K562 (cell line): ENCODE measurements at regions not wholly inside any gene's neighbourhood (a gene's known extent, or its start where the extent isn't known, plus 50 kb on each side); places are given as distances from the start of the nearest gene placed in this dataset.

Experiments used
- ATAC-seq: fragments of 200-7000 bp; cut with Tn5 transposase; 3 replicates; pipeline ENCODE4 v1.9.1; 2020; ENCODE audit warnings: moderate library complexity
- BruUV-seq: library from RNA; stranded (reverse); fragments of 400-500 nt; replicated peaks from 2 replicates; lab custom pipeline; 2021; lab: Mats Ljungman, UMichigan
- CTCF ChIA-PET: fragments of 300-600 bp; formaldehyde crosslinking; extraction: SDS; loops from one replicate; lab custom pipeline; 2021; ENCODE audit warnings: low intra/inter-chr PET ratio; lab: Yijun Ruan, JAX
- POLR2A ChIA-PET: fragments of 300-600, 350-650 bp; sonication (Branson Sonifier 250); formaldehyde crosslinking; extraction: SDS; loops from one replicate; lab custom pipeline; 2021; ENCODE audit warnings: antibody characterized with exemption, inconsistent platforms; lab: Yijun Ruan, JAX
- DNase-seq, 4 experiments: peaks; one replicate each; pipeline versions ENCODE4 v3.0.0 to v3.0.0-alpha.2; 2011 to 2018; ENCODE audit warnings: low spot score in 3 of 4, mixed read lengths in 3 of 4; ENCODE audit errors: extremely low read depth in 1 of 4
- FAIRE-seq: peaks from 2 replicates; lab custom pipeline; 2011; peaks lifted over from hg19 to GRCh38; lab: Jason Lieb, UNC
- H2AFZ ChIP-seq: 2 replicates; pipeline ENCODE4 v1.6.0; 2011; ENCODE audit warnings: low read depth, low read length, control low read depth, inconsistent platforms
- H3K27ac ChIP-seq: fragments of 200-600 bp; 3 replicates; pipeline ENCODE4 v1.8.0; 2011; ENCODE audit warnings: low read depth, mild to moderate bottlenecking, control low read depth, inconsistent platforms, low read length, moderate library complexity, mixed read lengths; ENCODE audit errors: extremely low read depth
- H3K27me3 ChIP-seq, 2 experiments: fragments of 300-600 bp in 1 of 2; 2 replicates in 1 of 2; 3 replicates in 1 of 2; pipeline versions ENCODE4 v1.6.0 to v1.8.0; 2011; ENCODE audit warnings: inconsistent platforms in 2 of 2, low read length in 2 of 2, mild to moderate bottlenecking in 1 of 2, mixed read lengths in 1 of 2, moderate library complexity in 1 of 2; ENCODE audit not compliant: control insufficient read depth in 2 of 2, insufficient read depth in 2 of 2
- H3K36me3 ChIP-seq: fragments of 300-600 bp; 3 replicates; pipeline ENCODE4 v1.8.0; 2011; ENCODE audit warnings: mild to moderate bottlenecking, low read length, inconsistent platforms; ENCODE audit not compliant: control insufficient read depth, insufficient read depth
- H3K4me1 ChIP-seq, 2 experiments: fragments of 200-600 bp in 1 of 2; replicated peaks in 1 of 2; 2 replicates in 1 of 2; 3 replicates in 1 of 2; pipeline versions ENCODE4 v1.5.1 to v1.8.0; 2011; ENCODE audit warnings: inconsistent platforms in 2 of 2, low read length in 2 of 2, mild to moderate bottlenecking in 1 of 2, mixed read lengths in 1 of 2, moderate library complexity in 1 of 2; ENCODE audit not compliant: control insufficient read depth in 2 of 2, insufficient read depth in 2 of 2
- H3K4me2 ChIP-seq: 2 replicates; pipeline ENCODE4 v1.6.1; 2011; ENCODE audit warnings: low read length, control low read depth, inconsistent platforms, mixed read lengths; ENCODE audit not compliant: insufficient read depth
- H3K4me3 ChIP-seq: fragments of 200-600 bp; sonication (generic), shearing (Covaris generic); 2 replicates; pipeline ENCODE4 v1.5.1; 2016; ENCODE audit warnings: control low read depth, inconsistent platforms
- H3K79me2 ChIP-seq: fragments of 200-600 bp; 3 replicates; pipeline ENCODE4 v1.8.0; 2011; ENCODE audit warnings: low read length, inconsistent platforms; ENCODE audit not compliant: control insufficient read depth, insufficient read depth
- H3K9ac ChIP-seq, 2 experiments: 2 replicates each; pipeline versions ENCODE4 v1.6.0 to v1.6.1; 2011; ENCODE audit warnings: low read depth in 2 of 2, low read length in 2 of 2, control low read depth in 1 of 2, inconsistent platforms in 1 of 2, mild to moderate bottlenecking in 1 of 2, mixed read lengths in 1 of 2; ENCODE audit not compliant: insufficient read depth in 1 of 2
- H3K9me1 ChIP-seq: one replicate; pipeline ENCODE4 v1.6.0; 2011; ENCODE audit warnings: inconsistent platforms, mild to moderate bottlenecking, low read length, moderate library complexity; ENCODE audit not compliant: control insufficient read depth, insufficient read depth
- H3K9me3 ChIP-seq: replicated peaks from 2 replicates; pipeline ENCODE4 v1.5.1; 2011; ENCODE audit warnings: low read depth, low read length, inconsistent platforms; ENCODE audit not compliant: control insufficient read depth, insufficient read depth
- H4K20me1 ChIP-seq: replicated peaks from 2 replicates; pipeline ENCODE4 v1.6.1; 2011; ENCODE audit warnings: low read length, inconsistent platforms, mixed read lengths; ENCODE audit not compliant: control insufficient read depth, insufficient read depth
- ARNT ChIP-seq, 2 experiments: fragments of 450-650 bp; IDR thresholded peaks; 2 replicates each; pipeline ENCODE4 v1.6.1; 2016; ENCODE audit warnings: mild to moderate bottlenecking in 1 of 2
- ATF4 ChIP-seq: fragments of 450-650 bp; formaldehyde crosslinking; IDR thresholded peaks from 2 replicates; pipeline ENCODE4 v1.4.0; 2022; ENCODE audit warnings: mild to moderate bottlenecking, moderate library complexity
- FUS ChIP-seq: fragments of 200-400 bp; formaldehyde crosslinking; optimal IDR thresholded peaks from 2 replicates; pipeline ENCODE3; 2017; ENCODE audit warnings: low read depth, low read length
- JUN ChIP-seq, 2 experiments: sonication (generic) in 1 of 2; formaldehyde crosslinking in 1 of 2; IDR thresholded peaks; 2 replicates each; pipeline versions ENCODE4 v1.6.1 to v1.8.0; 2012 to 2022; ENCODE audit warnings: borderline replicate concordance in 2 of 2, mild to moderate bottlenecking in 2 of 2, improper control_type of control experiment in 1 of 2, low read depth in 1 of 2, low read length in 1 of 2, missing genetic modification reagents in 1 of 2
- MAZ ChIP-seq, 2 experiments: fragments of 450-650 bp in 1 of 2; sonication (generic) in 1 of 2; formaldehyde crosslinking; IDR thresholded peaks in 1 of 2; conservative IDR thresholded peaks in 1 of 2; 2 replicates each; pipeline versions ENCODE4 v1.4.0 to v1.5.0; 2020; ENCODE audit warnings: mild to moderate bottlenecking in 1 of 2, missing genetic modification reagents in 1 of 2
- NCOA2 ChIP-seq, 2 experiments: fragments of 450-650 bp; IDR thresholded peaks; 2 replicates each; pipeline ENCODE4 v1.6.1; 2018; ENCODE audit warnings: mild to moderate bottlenecking in 2 of 2, moderate library complexity in 1 of 2; ENCODE audit not compliant: partially characterized antibody in 2 of 2
- NFRKB ChIP-seq: fragments of 450-650 bp; IDR thresholded peaks from 2 replicates; pipeline ENCODE4 v1.6.1; 2016; ENCODE audit warnings: low read depth
- WGBS: fragments of 100-300 bp; shearing (Covaris generic); methylation state at CpG from one replicate; pipeline ENCODE4 v1.1.6; 2016; ENCODE audit warnings: low coverage, mixed read lengths; ENCODE audit not compliant: insufficient coverage; ENCODE audit errors: missing lambda C conversion rate; 5-methylcytosine and 5-hydroxymethylcytosine counted together
- in situ Hi-C: fragments of 300-500 bp; cut with MboI; formaldehyde crosslinking; loops from 4 replicates; pipeline ENCODE4 v1.15.0; 2018; ENCODE audit warnings: inconsistent platforms, mixed read lengths
- intact Hi-C: fragments of 100-400 bp; cut with micrococcal nuclease; formaldehyde crosslinking; loops from 2 replicates; pipeline ENCODE4 v1.14.2; 2022

- TF ChIP-seq NFRKB (no peak), FUS (no peak), JUN (IDR thresholded peaks at IDR 0.05; ENCODE audit: borderline replicate concordance, low read depth, low read length) (no peak), JUN (CRISPR knock-in tag; IDR thresholded peaks at IDR 0.05; ENCODE audit: borderline replicate concordance) (no peak), NCOA2 (IDR thresholded peaks at IDR 0.05; ENCODE audit: partially characterized antibody in 2 of 2) (no peak)
Observed at GRCh38 chr19:27729332-27729731, 1483.6 kb downstream of the UQCRFS1 start (continued).

GRCh38 chr19:27722625-27723024, 1490.3 kb downstream of the UQCRFS1 start:
- H4K20me1 ChIP-seq: no peaks in the 10 kb centered on the region
- intact Hi-C loops: no loop called here
- H3K9ac ChIP-seq: no peak overlapping the region
- no peak overlapping the region for H2AFZ ChIP-seq
- no peak for TF ChIP-seq MAZ (CRISPR knock-in tag; conservative IDR thresholded peaks at IDR 0.05 in 1 of 2, IDR thresholded peaks at IDR 0.05 in 1 of 2)
- no peak for TF ChIP-seq ARNT (IDR thresholded peaks at IDR 0.05)
- no peak for TF ChIP-seq ATF4 (CRISPR knock-in tag)
- H3K4me1 ChIP-seq: no peaks in the 10 kb centered on the region
- no peak overlapping the region for H3K4me3 ChIP-seq
- no peak overlapping the region for H3K27ac ChIP-seq
- in situ Hi-C loops: no loop called here
- FAIRE-seq (no peak), ATAC-seq (no peak), DNase-seq (no peak)
- no peaks in the 10 kb centered on the region for H3K36me3 ChIP-seq
- H3K9me3 ChIP-seq: no peaks in the 10 kb centered on the region; the same call in 1 of the 2 replicates
- no TSS peak for BruUV-seq
- H3K4me2 ChIP-seq: no peak overlapping the region
- no peaks in the 10 kb centered on the region for H3K9me1 ChIP-seq
- ChIA-PET POLR2A (interaction anchor here (0.8 kb wide), 1 partner anchor 9 kb away, joined by 4 read pairs; no protein-coding TSS in a partner anchor), CTCF (no interaction called here)
- 0% methylated on average over 4 of the region's 4 CpGs for WGBS
- H3K79me2 ChIP-seq: no peaks in the 10 kb centered on the region
- H3K27me3 ChIP-seq: no peaks in the 10 kb centered on the region
